LNCaP clone FGC (cell line): ENCODE measurements at regions not wholly inside any gene's neighbourhood (a gene's known extent, or its start where the extent isn't known, plus 50 kb on each side); places are given as distances from the start of the nearest gene placed in this dataset.
A peak's percentile ranks its signal among the peaks of the same experiment; 100 is the strongest.

Source experiments
- DNase-seq: peaks from one replicate; pipeline ENCODE4 v3.0.0-alpha.2; 2011; ENCODE audit warnings: low read depth
- H3K4me3 ChIP-seq: 2 replicates; pipeline ENCODE4 v1.5.1; 2011; ENCODE audit warnings: mild to moderate bottlenecking, low read depth, low read length, control low read depth
- CTCF ChIP-seq: IDR thresholded peaks from 2 replicates; pipeline ENCODE4 v1.5.1; 2012; ENCODE audit warnings: mild to moderate bottlenecking; ENCODE audit not compliant: control insufficient read depth, insufficient read depth; ENCODE audit errors: extremely low read depth

- no peak overlapping the region for H3K4me3 ChIP-seq
- TF ChIP-seq CTCF, result no peak
- DNase-seq, result no peak
Observed at GRCh38 chr16:51924744-51925143, 622.2 kb downstream of the TOX3 start.

- DNase-seq, result no peak
- no peak for TF ChIP-seq CTCF
- H3K4me3 ChIP-seq, result no peak overlapping the region
Observed at GRCh38 chr16:51922476-51922875, 624.5 kb downstream of the TOX3 start.

- TF ChIP-seq CTCF, result no peak
- no peak for DNase-seq
- no peak overlapping the region for H3K4me3 ChIP-seq
Observed at GRCh38 chr16:51919736-51920135, 627.2 kb downstream of the TOX3 start.

GRCh38 chr16:51916814-51917213 lies 630.1 kb downstream of the TOX3 start:
- no peak overlapping the region for H3K4me3 ChIP-seq
- no peak for DNase-seq
- TF ChIP-seq CTCF, result no peak

GRCh38 chr16:51916231-51916630 lies 630.7 kb downstream of the TOX3 start:
- peak; percentile 11 for DNase-seq
- no peak for TF ChIP-seq CTCF
- H3K4me3 ChIP-seq, result no peak overlapping the region

GRCh38 chr16:51907680-51908079 lies 639.3 kb downstream of the TOX3 start:
- H3K4me3 ChIP-seq, result no peak overlapping the region
- TF ChIP-seq CTCF, result no peak
- no peak for DNase-seq

- TF ChIP-seq CTCF, result no peak
Observed at GRCh38 chr16:51900221-51900780, 646.6 kb downstream of the TOX3 start.

More at GRCh38 chr16:51900221-51900780, 646.6 kb downstream of the TOX3 start:
- no peak overlapping the region for H3K4me3 ChIP-seq
- no peak for DNase-seq
